Sigmoid colon (tissue), 6 donors: ENCODE measurements at regions not wholly inside any gene's neighbourhood (a gene's known extent, or its start where the extent isn't known, plus 50 kb on each side); places are given as distances from the start of the nearest gene placed in this dataset.

Source experiments
- DNase-seq: peaks from one replicate; pipeline ENCODE4 v3.0.0-alpha.2; 2019
- H3K27ac ChIP-seq, 4 donors: fragments of 200-600 bp; sonication (generic); one replicate each; pipeline ENCODE4 v1.5.1; 2016 to 2019; ENCODE audit warnings: mild to moderate bottlenecking in 1 of 4
- H3K27me3 ChIP-seq, 3 donors: fragments of 200-600 bp; sonication (generic); one replicate each; pipeline ENCODE4 v1.5.1; 2019; ENCODE audit warnings: mild to moderate bottlenecking in 1 of 3
- H3K36me3 ChIP-seq, 4 donors: fragments of 200-600 bp; sonication (generic); one replicate each; pipeline ENCODE4 v1.5.1; 2016 to 2019
- H3K4me1 ChIP-seq, 4 donors: fragments of 200-600 bp; sonication (generic); one replicate each; pipeline ENCODE4 v1.5.1; 2017 to 2019
- H3K4me3 ChIP-seq, 4 donors: fragments of 200-600 bp; sonication (generic); one replicate each; pipeline ENCODE4 v1.5.1; 2017 to 2019; ENCODE audit warnings: mild to moderate bottlenecking in 2 of 4, moderate library complexity in 1 of 4
- H3K9me3 ChIP-seq, 4 donors: fragments of 200-600 bp in 3 of 4; sonication (generic) in 3 of 4; one replicate each; pipeline versions ENCODE4 v1.5.1 to v1.6.1; 2013 to 2019
- EP300 ChIP-seq, 4 donors: sonication (generic); formaldehyde crosslinking; IDR thresholded peaks; one replicate each; pipeline ENCODE4 v1.6.1; 2017; ENCODE audit warnings: antibody characterized with exemption in 4 of 4
- POLR2A ChIP-seq, 2 donors: fragments of 450-650 bp; IDR thresholded peaks; one replicate each; pipeline ENCODE4 v1.6.1; 2016; ENCODE audit warnings: antibody characterized with exemption in 2 of 2, mild to moderate bottlenecking in 2 of 2, moderate library complexity in 2 of 2
- POLR2AphosphoS5 ChIP-seq, 4 donors: sonication (generic); formaldehyde crosslinking; IDR thresholded peaks; one replicate each; pipeline ENCODE4 v1.6.1; 2017; ENCODE audit warnings: antibody characterized with exemption in 4 of 4
- WGBS, 2 donors: extraction: QIAGEN DNeasy Blood & Tissue Kit; methylation state at CpG; one replicate each; pipeline ENCODE4 v1.1.7; 2013; 5-methylcytosine and 5-hydroxymethylcytosine counted together
- intact Hi-C: fragments of 100-400 bp; cut with DNase I; formaldehyde crosslinking; loops from one replicate; pipeline ENCODE4 v1.15.1; 2023
- TF ChIP-seq, protein P1 (sequence below), 4 experiments: fragments of 450-650 bp in 3 of 4; fragments of 200-600 bp in 1 of 4; IDR thresholded peaks; one replicate each; pipeline ENCODE4 v1.5.1; 2016 to 2019; ENCODE audit warnings: antibody characterized with exemption in 4 of 4, mild to moderate bottlenecking in 3 of 4, moderate library complexity in 2 of 4
- donor health status: healthy with polysubstance abuse.
- donor health status: healthy.

DNA sequence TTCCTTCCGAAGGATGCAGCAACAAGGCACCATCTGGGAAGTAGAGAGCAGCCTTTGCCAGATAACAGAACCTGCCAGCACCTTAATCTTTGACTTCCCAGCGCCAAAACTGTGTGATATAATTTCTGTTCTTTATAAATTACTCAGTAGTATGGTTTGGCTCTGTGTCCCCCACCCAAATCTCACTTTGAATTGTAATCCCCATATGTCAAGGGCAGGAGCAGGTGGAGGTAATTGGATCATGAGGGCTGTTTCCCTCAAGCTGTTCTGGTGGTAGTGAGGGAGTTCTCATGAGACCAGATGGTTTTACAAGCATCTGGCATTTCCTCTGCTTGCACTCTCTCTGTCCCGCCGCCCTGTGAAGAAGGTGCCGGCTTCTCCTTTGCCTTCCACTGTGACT is 899.9 kb downstream of the TRIB2 start:
- Histone ChIP-seq H3K9me3 (no peaks in the 10 kb centered on the region), H3K27ac (no peak overlapping the region), H3K4me1 (no peaks in the 10 kb centered on the region), H3K27me3 (no peaks in the 10 kb centered on the region), H3K36me3 (no peaks in the 10 kb centered on the region), H3K4me3 (no peak overlapping the region)
- WGBS, 2 donors, result 77% methylated on average over 5 of the region's 5 CpGs
- no peak for DNase-seq
- TF ChIP-seq POLR2A (IDR thresholded peaks at IDR 0.05), result no peak
- no peak for TF ChIP-seq EP300 (IDR thresholded peaks at IDR 0.05)
- TF ChIP-seq, protein P1, sequence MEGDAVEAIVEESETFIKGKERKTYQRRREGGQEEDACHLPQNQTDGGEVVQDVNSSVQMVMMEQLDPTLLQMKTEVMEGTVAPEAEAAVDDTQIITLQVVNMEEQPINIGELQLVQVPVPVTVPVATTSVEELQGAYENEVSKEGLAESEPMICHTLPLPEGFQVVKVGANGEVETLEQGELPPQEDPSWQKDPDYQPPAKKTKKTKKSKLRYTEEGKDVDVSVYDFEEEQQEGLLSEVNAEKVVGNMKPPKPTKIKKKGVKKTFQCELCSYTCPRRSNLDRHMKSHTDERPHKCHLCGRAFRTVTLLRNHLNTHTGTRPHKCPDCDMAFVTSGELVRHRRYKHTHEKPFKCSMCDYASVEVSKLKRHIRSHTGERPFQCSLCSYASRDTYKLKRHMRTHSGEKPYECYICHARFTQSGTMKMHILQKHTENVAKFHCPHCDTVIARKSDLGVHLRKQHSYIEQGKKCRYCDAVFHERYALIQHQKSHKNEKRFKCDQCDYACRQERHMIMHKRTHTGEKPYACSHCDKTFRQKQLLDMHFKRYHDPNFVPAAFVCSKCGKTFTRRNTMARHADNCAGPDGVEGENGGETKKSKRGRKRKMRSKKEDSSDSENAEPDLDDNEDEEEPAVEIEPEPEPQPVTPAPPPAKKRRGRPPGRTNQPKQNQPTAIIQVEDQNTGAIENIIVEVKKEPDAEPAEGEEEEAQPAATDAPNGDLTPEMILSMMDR (IDR thresholded peaks at IDR 0.05), result no peak
- TF ChIP-seq POLR2AphosphoS5 (IDR thresholded peaks at IDR 0.05), result no peak
- intact Hi-C loops, result no loop called here

DNA sequence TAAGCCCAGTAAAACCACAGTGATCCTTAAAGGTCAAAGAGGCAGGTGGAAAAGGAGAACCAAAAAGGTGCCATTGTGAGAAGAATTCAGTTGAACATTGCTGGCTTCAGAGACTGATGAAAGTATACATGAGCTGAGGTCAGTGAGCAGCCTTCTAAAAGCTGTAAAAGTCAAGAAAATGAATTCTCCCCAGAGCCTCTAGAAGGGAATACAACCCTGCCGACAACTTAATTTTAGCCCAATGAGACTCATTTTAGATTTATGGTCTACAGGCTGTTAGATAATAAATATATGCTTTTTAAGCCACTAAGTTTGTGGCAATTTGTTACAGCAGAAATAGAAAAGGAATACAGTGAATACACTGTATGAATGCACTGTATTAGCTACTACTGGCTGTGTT is 911.4 kb downstream of the TRIB2 start:
- Histone ChIP-seq H3K36me3 (no peaks in the 10 kb centered on the region), H3K27me3 (no peaks in the 10 kb centered on the region), H3K9me3 (no peaks in the 10 kb centered on the region), H3K4me3 (no peak overlapping the region), H3K27ac (no peak overlapping the region), H3K4me1 (no peaks in the 10 kb centered on the region)
- WGBS, 2 donors, result 56 to 79% methylated on average over 1 of the region's 1 CpG
- intact Hi-C loops, result no loop called here
- no peak for TF ChIP-seq EP300 (IDR thresholded peaks at IDR 0.05)
- no peak for TF ChIP-seq POLR2AphosphoS5 (IDR thresholded peaks at IDR 0.05)
- TF ChIP-seq, protein P1 (IDR thresholded peaks at IDR 0.05), result no peak
- TF ChIP-seq POLR2A (IDR thresholded peaks at IDR 0.05), result no peak
- no peak for DNase-seq

DNA sequence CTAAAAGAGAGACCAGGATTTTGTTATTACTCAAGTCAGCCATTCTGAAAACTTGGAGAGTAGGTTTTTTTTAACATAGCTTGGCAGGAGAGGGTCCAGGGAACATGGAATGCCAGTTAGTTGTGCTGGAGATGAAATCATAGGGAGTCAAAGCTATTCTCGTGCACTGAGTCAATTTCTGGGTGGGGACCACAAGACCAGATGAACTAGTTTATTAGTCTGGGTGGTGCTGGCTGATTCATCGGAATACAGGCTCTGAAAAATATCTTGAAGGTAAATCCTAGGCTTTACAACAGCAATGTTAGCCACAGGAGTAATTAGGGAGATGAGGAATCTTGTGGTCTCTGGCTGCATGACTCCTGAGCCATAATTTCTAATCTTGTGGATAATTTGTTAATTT is 921.4 kb downstream of the TRIB2 start:
- Histone ChIP-seq H3K4me3 (no peak overlapping the region), H3K4me1 (no peaks in the 10 kb centered on the region), H3K27me3 (no peaks in the 10 kb centered on the region), H3K9me3 (no peaks in the 10 kb centered on the region), H3K36me3 (no peaks in the 10 kb centered on the region), H3K27ac (no peak overlapping the region)
- intact Hi-C loops, result no loop called here
- TF ChIP-seq, protein P1 (IDR thresholded peaks at IDR 0.05), result no peak
- TF ChIP-seq EP300 (IDR thresholded peaks at IDR 0.05), result no peak
- TF ChIP-seq POLR2AphosphoS5 (IDR thresholded peaks at IDR 0.05), result no peak
- TF ChIP-seq POLR2A (IDR thresholded peaks at IDR 0.05), result no peak
- no peak for DNase-seq
- WGBS, 2 donors, result 54 to 75% methylated on average over 2 of the region's 2 CpGs

DNA sequence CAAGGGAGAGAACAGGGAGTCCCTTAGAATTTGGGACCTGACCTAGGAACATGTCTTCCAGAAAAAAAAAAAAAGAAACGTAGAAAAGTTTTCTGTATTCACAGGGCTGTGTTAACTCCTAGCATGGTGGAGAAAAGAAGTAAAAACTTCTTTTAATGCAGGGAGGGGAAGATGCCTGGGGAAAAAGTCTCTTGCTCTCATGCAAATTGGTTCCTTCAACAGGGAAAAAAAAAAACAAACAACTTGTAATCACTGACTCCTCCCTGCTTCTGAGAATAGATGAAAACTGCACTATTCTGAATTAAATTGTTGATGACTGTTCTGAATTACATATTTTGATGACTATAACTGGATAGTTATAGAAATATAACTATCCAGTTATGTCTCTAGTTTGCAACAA is 933.2 kb downstream of the TRIB2 start:
- TF ChIP-seq POLR2A (IDR thresholded peaks at IDR 0.05) (no peak), EP300 (IDR thresholded peaks at IDR 0.05) (no peak), POLR2AphosphoS5 (IDR thresholded peaks at IDR 0.05) (no peak)
- TF ChIP-seq, protein P1 (IDR thresholded peaks at IDR 0.05), result no peak
- no peak for DNase-seq
- no peaks in the 10 kb centered on the region for H3K36me3 ChIP-seq
- no peaks in the 10 kb centered on the region for H3K4me1 ChIP-seq
- no peak overlapping the region for H3K27ac ChIP-seq
- intact Hi-C loops, result no loop called here
- no peak overlapping the region for H3K4me3 ChIP-seq
- H3K9me3 ChIP-seq, result peaks cover 0 to 6% (median 0%) of the 10 kb centered on the region in 4 donors
- 85 to 86% methylated on average over 1 of the region's 1 CpG for whole genome bisulfite sequencing, 2 donors
- H3K27me3 ChIP-seq, result no peaks in the 10 kb centered on the region

DNA sequence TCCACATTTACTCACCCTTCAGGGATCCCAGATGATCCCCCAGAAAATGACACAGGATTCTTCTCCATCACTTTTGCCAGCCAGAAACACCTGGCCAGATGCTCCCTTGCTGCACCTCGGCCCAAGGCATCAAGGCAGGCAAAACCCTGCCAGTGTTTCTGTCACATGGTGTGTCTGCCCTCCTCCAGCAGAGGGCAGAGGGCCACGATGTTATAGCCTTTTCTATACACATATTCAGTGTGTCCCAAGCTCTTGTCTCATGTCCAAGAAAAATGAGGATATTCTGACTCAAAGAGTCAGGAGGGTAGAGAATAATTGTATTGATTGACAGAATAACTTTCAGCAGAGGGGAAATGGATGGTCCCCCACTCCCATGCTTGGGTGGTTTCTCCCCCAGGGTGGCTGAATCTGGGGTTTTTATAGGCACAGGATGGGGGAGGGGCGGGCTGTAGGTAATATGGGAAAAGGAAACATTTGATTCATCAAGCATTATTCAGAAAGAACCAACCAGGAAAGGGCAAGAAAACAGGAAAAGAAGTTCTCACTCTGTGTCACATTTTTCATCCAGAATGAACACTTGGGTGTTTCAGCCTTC is 933.9 kb downstream of the TRIB2 start:
- H3K27ac ChIP-seq, result no peak overlapping the region
- intact Hi-C loops, result no loop called here
- whole genome bisulfite sequencing, 2 donors, result 43 to 65% methylated on average over 3 of the region's 3 CpGs
- H3K4me3 ChIP-seq, result no peak overlapping the region
- TF ChIP-seq, protein P1 (IDR thresholded peaks at IDR 0.05), result no peak
- TF ChIP-seq POLR2A (IDR thresholded peaks at IDR 0.05) (no peak), EP300 (IDR thresholded peaks at IDR 0.05) (no peak), POLR2AphosphoS5 (IDR thresholded peaks at IDR 0.05) (no peak)
- H3K27me3 ChIP-seq, result no peaks in the 10 kb centered on the region
- DNase-seq, result no peak
- H3K36me3 ChIP-seq, result no peaks in the 10 kb centered on the region
- H3K4me1 ChIP-seq, result no peaks in the 10 kb centered on the region
- peaks cover 0 to 6% (median 0%) of the 10 kb centered on the region in 4 donors for H3K9me3 ChIP-seq
